GM12865 (cell line): ENCODE measurements at regions not wholly inside any gene's neighbourhood (a gene's known extent, or its start where the extent isn't known, plus 50 kb on each side); places are given as distances from the start of the nearest gene placed in this dataset.

Source experiments
- DNase-seq: peaks from one replicate; pipeline ENCODE4 v3.0.0; 2010; ENCODE audit warnings: low read depth
- H3K4me3 ChIP-seq: 2 replicates; pipeline ENCODE4 v1.5.1; 2011; ENCODE audit warnings: mild to moderate bottlenecking, low read depth, low read length, control low read depth
- TF ChIP-seq, protein P1 (sequence below): IDR thresholded peaks from 2 replicates; pipeline ENCODE4 v1.5.1; 2011; ENCODE audit warnings: low read length, control low read depth, low read depth, inconsistent platforms; ENCODE audit not compliant: insufficient read depth; ENCODE audit errors: missing control alignments

DNA sequence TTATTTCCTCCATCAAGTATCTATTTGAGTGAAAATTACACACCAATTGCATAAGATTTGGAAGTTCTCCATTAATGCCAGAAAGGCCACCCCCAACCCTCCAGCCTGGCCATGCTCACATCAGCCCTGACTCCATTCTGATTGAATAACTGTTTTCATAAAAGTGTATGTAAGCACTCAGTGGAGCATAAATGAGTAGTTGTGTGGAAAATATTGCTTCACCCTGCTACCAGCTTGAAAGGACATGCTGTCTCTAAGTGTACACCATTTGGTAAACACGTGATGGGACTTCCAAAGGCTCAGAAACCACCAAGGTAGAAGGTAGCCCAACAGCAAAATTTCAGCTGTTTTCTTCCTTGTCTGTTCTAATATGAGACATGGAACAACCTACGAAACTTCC is 393.8 kb downstream of the ZNF385D start:
- no peak for DNase-seq
- TF ChIP-seq, protein P1, sequence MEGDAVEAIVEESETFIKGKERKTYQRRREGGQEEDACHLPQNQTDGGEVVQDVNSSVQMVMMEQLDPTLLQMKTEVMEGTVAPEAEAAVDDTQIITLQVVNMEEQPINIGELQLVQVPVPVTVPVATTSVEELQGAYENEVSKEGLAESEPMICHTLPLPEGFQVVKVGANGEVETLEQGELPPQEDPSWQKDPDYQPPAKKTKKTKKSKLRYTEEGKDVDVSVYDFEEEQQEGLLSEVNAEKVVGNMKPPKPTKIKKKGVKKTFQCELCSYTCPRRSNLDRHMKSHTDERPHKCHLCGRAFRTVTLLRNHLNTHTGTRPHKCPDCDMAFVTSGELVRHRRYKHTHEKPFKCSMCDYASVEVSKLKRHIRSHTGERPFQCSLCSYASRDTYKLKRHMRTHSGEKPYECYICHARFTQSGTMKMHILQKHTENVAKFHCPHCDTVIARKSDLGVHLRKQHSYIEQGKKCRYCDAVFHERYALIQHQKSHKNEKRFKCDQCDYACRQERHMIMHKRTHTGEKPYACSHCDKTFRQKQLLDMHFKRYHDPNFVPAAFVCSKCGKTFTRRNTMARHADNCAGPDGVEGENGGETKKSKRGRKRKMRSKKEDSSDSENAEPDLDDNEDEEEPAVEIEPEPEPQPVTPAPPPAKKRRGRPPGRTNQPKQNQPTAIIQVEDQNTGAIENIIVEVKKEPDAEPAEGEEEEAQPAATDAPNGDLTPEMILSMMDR: no peak
- no peak overlapping the region for H3K4me3 ChIP-seq

DNA sequence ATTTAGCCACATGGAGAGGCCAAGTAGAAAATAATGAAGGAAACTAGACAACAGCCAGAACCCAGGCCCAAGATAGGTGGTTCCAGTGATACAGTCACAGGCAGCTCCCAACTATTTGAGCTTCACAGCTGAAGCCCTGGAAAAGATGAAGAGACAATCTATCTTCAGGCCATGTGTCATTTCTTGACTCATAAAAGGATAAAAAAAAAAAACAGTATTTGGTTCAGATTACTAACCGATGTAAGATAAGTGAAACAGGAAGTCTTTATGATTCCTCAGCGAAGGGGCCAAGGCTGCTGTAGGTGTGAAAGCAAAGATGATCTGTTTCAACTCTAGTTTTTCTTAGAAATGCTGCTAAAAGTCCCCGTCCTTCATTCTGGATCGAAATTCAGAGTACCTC is 394.6 kb downstream of the ZNF385D start:
- DNase-seq: no peak
- no peak overlapping the region for H3K4me3 ChIP-seq
- TF ChIP-seq, protein P1: no peak

DNA sequence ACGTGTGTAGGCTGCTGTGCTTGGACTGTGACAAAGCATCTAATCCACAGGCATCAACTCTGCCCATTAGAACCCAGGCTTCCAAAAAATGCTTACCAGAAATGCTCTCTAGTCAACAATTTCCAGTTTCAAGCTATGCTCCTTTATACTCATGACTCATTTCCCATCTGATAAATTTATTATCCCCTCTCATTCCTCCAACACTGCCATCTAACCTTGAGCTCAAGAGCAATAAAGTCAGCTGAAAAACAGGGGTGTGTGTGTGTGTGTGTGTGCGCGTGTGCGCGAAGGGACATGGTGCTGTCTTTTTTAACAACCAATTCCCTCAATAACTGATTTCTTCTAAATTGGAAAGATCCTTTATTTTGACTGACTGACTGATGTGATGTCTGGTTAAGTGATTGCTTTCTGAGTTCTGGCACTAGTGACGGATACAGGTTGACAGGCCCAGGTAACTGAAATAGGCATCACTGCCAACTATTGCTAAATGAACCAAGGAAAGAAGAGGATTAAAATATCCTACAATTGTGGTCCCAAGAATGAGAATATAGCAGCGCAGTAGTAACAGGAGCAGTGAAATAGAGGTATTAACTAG is 405.5 kb downstream of the ZNF385D start:
- TF ChIP-seq, protein P1: no peak
- no peak for DNase-seq

DNA sequence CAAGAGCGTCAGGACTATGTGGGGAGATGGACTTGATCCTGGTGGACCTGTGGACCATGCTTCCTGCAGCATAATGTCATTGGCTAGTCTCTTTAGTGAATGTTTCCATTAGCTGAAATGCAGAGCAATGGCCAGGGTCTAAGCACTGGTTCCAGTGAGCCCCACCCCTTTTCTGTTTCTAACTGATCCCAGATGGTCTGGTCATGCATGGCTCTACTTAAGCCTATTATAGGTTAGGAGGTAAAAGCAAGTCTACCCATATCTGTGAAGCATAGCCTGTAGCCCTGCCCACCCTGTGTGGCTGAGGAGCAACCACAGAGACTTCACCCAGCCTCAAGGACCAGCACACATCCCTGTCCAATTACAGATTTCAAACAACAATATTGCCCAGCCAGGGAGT is 419.2 kb downstream of the ZNF385D start:
- DNase-seq: no peak
- no peak overlapping the region for H3K4me3 ChIP-seq
- TF ChIP-seq, protein P1: no peak

More for the DNA sequence above, 405.5 kb downstream of the ZNF385D start:
- no peak overlapping the region for H3K4me3 ChIP-seq

DNA sequence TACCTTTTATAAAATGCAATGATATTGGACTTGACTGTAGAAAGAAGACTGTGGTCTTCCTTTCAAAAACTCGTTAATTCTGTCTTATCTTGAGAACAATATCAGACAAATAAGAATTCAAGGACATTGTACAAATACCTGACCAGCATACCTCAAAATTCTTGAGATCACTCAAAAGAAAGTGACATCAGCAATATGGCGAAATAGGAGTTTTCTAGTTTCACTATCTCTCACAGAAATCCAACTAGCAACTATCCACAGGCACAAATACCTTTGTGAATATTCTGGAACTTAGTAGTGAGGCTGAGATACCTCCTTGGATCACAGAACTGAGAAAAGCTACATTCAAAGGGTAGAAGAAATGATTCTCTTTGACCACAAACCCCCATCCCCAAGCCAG is 419.7 kb downstream of the ZNF385D start:
- no peak for DNase-seq
- TF ChIP-seq, protein P1: no peak
- H3K4me3 ChIP-seq: no peak overlapping the region

DNA sequence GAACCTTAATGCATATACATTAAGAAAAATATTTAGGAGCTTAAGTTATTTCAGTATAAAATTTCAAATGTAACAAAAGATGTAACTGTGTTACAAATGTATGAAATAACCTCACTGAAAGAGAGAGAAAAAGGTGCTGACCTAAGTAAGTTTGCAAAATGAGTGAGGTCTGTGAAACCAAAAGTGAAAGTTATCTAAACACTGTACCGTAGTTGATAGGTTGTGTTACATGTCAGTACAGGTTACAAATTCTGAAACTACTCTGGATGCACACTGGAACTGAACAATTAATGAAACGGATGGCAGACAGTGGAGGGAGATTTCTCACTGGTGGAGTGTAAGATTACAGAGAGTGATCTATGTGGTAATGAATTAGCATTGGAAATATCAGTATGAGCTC is 420.7 kb downstream of the ZNF385D start:
- TF ChIP-seq, protein P1: no peak
- no peak overlapping the region for H3K4me3 ChIP-seq
- peak; percentile 39 for DNase-seq
